ENCODE measurements at regions not wholly inside any gene's neighbourhood (a gene's known extent, or its start where the extent isn't known, plus 50 kb on each side); places are given as distances from the start of the nearest gene placed in this dataset.
"Not testable (repeated sequence)": the region's sequence is repeated elsewhere in the genome, so short reads cannot be mapped to it uniquely, and the experiment has no call there.

DNA sequence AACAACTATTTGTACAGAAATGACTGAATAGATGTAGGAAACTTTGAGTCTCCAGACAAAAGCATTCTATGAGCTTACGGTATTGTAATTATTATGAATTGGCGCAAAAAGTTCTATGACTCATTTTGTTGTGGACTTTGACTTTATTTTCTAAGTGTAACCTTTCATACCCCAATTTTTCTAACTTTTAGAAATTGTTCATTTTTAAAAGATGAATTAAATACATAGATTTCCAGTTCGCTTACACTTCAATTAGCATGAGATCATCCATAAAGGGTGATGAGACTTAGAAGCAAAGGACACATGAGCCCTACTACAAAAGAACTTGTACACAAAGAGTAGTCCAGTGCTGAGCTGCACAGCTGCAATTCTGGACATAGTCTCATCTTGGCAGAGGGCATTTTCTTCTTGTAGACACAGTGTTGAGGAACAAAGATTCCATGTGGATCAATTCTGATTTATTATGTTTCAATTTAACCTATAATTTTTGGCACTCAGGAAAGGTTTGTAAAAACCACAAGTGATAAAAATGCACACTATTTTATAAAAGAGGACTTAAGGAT lies 431.1 kb downstream of the LRRIQ3 start:
- no peak for DNase-seq

DNA sequence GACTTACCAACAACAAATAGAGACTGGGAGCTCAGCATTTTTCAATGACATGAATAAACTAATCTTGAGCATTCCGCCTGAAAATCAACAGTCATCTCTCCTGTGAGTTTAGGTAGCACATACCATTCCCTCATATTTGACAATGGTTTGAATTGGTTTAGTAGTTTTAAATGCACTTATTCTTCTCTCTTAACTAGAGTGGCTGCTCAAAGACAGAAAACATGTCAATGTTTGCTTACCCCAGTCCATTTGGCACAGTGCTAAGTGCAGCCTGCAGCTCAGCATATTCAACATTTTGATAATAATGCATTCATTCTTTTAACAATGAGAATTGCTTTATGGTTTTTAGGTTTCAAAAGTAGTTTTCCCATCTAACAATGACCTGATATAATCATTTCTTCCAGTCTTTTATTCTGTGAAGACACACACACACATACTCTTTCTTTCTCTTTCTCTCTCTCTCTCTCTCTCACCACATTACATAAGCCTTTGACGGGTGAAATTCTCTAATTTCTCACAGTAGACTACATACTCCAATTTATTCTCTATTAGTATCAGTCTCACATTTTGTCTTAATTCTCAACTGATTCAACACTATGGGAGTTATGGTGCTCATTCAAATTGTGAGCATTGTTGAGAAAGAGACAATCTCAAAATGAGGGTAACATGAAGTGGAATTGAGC lies 432.3 kb downstream of the LRRIQ3 start:
- DNase-seq = no peak

DNA sequence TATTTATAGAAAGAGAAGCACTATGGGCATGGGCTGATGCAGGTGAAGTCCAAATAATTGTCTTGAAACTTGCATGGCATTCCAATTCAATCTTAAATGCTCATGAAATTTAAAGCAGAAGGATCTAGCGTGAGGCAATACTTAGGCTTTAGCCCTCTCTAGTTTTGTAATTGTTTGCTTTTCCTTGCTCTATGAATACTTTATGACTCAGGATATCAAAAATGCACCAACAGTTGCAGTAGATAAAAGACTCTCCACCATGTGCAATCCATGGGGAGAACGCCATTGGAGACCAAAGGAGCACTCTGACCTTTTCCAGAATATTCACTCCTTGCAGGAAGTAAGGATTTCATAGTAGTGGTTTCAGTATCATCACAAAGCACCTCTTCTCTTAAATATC lies 436.4 kb downstream of the LRRIQ3 start:
- no peak for DNase-seq

DNA sequence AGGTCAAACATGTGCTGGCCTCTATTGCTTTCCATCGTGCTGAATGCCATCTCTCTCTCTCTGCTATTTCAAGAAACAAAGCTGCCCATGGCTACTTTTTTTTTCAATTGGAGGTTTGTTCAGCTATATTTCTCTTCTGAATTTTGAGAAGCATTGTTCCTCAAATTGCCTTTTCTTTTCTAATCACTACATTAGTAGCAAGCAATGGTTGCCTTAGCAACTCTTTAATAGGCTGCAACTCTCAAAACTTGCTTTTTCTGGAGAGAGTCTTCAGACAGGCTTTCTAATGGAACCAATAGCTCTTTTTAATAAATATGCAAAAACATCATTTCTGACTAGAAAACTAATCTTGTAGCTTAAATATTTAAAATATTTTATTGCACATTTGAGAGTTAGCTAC lies 439.0 kb downstream of the LRRIQ3 start:
- DNase-seq = no peak

DNA sequence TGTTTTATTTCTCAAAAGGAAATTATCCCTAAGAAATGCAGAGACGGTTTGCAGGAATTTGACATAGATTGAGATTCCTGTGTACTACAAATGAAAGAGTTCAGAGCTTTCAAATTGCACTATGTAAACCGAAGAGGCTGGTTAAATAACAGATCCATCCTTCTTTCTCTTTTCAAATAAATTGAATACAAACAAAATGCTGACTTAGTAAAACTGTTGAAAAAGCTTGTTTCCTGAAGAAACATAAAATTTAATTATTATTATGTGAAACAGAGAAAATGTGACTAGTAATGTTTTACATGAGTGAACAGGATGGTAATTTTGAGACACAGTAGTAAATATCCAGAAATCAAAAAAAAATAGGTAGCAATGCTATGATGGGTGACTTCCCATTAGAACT lies 441.2 kb downstream of the LRRIQ3 start:
- no peak for DNase-seq

DNA sequence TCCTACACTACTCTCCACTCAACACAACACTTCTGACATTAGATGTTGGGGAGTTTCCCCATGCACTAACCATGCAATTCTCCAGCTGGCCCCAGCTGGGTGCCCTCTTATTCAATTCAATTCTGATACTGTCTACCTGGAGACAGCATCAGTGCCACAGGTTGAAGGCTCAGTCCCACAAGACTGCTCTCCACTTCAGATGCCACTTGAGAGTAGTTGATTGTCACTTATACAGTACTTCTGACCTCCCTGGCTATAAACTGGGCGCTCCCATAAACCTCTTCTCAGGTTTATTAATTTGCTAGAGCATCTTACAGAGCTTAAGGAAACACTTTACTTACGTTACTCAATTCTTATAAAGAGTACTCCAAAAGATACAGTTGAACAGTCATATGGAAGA lies 442.3 kb downstream of the LRRIQ3 start:
- DNase-seq = no peak

DNA sequence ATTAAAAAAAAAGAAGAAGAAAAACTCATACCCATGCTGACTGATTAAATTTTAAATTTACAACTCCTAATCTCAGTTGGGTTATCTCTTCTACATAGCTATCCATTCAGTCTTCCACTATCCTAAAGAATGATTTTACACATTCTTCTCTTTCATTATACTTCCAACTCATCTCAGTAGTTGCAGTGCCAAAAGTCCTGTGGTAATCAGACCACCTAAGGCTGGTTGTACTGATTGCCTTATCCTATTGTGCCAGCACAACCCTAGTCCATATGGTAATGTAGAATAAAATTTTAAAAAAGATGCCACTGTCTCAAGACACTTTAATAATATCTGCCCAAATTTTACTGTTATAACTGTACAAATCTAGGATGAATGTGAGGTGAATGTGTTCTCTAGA lies 448.0 kb downstream of the LRRIQ3 start:
- no peak for DNase-seq

DNA sequence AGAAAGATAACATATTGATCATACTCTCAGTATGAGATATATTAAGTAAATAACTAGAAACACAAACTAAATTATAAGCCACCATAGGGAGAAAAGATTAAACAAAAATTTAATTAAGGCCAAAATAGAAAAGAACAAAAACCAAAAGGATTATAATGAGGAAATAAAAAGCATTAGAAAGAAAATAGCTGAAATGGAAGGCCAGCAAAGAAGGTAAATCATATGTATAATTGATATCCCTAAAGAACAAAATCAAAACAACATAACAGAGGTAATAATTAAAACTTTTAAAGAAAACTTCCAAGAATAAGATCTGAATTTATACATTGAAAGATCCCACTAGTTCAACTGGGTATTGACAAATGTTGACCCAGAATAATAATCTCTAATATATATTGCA lies 453.0 kb downstream of the LRRIQ3 start:
- no peak for DNase-seq

DNA sequence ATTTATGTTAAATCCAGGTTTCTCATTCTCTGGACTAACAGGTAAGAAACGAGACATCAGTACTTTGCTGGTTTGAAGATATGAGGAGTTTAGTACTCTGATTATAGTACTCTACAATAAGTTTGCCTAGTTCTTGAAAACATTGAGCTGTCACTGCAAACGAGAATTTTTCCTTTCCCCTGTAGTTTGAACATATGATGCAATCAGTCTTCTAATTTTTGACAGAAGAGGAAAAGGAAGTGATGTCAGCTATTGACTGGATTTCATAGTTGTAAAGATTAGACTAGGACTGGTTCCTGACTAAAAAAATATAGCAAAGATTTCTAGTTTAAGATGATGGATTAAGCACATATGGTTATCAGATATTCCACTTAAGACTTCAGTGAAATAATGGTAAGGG lies 461.9 kb downstream of the LRRIQ3 start:
- no peak for DNase-seq

DNA sequence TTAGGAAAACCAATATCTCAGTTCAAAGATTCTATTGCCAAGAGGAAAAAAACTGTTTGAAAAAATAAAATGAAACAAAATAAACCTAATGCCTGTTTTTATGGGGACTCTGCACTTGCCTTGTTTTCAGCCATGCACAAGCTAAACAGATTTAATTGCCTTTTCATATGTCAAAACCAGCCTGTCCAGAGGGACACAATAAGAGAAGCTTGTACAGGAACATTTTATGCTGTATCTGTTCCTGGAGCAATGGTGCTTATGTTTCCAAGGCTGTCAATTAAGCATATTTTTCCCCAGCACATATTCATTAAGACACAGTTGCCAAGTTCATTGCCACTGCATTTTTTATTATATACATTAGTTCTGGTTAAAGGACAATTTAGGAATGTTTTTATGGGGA lies 470.9 kb downstream of the LRRIQ3 start:
- no peak for DNase-seq

DNA sequence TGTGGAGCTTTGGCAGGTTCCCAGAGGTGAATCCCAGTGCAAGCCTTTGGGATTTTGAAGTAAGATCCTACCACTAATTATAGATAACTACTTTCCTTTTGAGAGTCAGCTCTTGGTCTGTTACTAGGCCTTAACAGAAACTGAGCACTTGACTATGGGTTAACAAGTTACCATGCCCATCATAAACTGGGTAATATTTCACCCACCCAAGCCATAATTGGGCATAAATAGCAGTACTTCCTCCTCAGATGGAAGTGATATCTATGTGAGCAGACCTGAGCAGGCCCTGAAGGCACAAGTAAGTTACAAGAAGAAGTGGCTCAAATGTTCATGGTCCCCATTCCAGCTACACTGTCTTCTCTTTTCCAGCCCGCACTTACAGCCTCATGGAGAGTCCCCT lies 475.9 kb downstream of the LRRIQ3 start:
- DNase-seq = no peak

DNA sequence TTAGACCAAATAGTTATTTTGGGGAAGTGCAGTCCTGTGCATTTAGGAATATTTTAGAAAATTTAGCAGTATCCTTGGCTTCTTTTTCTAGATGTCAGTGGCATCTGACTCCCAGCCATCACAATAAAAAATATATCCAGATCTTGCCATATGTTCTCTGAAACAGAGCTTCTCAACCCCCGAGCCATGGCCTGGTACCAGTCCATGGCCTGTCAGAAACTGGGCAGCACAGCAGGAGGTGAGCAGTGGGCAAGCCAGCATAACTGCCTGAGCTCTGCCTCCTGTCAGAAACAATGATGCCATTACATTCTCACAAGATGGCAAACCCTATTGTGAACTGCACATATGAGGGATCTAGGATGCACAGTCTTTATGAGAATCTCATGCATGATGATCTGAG lies 480.0 kb downstream of the LRRIQ3 start:
- no peak for DNase-seq

DNA sequence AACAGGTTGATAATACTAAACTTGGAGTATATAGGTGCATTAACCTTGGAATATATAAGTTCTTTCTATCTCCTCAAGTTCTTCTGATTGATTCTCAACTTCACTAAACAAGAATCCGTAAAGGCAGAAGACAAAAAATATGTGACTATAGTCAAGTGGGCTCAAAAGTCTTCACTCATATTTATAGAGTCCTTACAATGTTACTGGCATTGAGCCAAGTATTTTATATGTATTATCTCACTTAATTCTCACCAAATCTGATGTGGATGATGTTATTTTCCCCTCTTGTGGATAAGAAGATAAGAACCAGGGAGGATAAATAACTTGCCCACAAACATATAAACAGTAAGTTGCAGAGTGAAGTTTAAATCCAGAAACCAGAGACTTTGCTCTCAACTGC lies 486.9 kb downstream of the LRRIQ3 start:
- DNase-seq = no peak

DNA sequence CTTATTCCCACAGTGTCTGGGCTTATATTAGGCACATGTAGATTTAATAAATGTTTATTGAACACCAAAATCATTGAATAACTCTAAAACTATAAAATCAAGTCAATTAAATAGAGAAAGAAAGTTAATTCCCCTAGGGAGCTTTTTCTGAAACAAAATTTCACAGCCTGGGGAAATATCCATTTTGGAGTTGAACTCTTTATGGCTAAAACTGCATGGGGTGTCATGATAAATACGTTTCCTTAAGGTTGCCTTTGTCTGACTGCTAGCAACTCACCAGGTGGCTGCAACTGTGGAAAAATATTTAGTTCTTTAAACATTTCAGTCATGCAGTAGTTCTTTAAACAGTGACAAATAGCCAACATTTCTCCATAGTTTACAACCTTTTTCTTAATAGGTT lies 496.1 kb downstream of the LRRIQ3 start:
- DNase-seq = no peak

DNA sequence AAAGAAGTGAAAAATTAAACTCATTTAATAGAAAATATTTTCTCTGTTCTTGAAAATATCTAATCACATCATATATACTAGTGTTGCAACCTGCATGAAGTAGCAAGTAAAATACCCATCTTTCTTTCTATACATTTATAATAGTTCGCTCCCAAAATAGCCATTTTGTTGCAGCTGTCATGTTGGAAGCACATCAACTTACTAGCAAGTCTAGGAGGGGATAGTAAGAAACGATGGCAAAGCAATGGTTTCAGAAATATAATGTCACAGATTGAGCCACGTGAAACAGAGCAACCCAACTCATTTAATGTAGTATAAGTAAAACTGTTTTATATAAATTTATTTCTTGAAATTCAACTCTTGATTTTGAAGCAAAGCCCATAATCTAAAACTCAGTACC lies 521.8 kb downstream of the LRRIQ3 start:
- DNase-seq = no peak

DNA sequence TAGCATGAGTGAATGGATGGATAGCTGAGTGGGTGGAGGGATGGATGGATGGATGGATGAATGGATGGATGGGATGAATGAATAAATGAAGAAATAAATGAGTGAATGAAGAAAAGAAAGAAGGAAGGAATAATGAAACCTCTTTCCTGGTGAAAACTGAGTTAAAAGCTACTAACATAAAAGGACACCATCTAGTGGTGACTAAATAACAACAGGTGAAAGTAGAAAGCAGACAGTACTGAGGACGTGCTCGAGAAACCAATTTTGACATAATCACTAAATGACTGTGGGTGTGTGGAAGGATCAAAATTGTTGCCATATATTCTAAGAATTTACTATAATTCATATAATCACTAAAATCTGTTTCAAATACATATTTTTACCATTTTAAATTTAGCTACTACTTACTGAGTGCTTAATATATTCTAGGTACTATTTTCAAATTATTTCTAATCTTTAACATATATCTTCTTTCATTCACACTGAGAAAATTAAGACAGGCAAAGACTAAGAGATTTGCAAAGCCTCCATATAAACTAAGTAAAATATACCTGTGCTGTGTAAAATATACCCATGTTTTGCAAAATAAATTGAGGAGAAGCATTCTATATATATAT lies 522.9 kb downstream of the LRRIQ3 start:
- DNase-seq = no peak

DNA sequence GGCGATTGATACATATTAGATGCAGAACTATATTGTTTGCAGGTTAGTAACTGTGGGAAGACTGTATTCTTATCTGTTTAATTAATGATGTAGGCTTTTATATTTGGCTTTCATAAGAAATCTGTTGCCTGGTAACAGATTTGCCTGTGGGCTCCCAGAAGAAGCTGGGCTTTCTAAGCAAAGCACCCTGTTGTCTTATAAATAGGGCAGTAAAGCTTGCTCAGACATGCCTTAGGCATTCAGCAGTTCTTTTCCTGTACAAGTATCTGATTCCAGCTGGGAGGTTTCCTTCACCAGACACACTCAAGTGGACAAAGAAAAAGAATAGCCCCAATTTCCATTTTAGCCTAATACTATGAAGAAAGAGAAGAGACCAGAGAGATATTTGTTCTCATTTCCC lies 524.0 kb downstream of the LRRIQ3 start:
- DNase-seq = no peak

DNA sequence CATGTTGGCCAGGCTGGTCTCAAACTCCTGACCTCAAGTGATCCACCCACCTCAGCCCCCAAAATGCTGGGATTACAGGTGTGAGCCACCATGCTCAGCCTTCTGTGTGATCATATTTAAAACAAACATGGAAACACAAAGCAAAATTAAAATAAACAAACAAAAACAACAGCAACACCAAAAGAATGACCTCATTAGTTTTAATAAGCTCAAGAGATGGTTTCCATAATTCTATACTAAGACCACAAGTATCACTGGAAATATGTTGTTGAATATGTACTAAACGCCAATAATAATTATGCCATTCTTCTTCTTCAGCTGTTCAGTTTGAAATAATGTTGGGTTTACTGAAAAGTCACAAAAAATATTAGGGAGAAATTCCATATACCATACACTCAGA lies 526.4 kb downstream of the LRRIQ3 start:
- no peak for DNase-seq

DNA sequence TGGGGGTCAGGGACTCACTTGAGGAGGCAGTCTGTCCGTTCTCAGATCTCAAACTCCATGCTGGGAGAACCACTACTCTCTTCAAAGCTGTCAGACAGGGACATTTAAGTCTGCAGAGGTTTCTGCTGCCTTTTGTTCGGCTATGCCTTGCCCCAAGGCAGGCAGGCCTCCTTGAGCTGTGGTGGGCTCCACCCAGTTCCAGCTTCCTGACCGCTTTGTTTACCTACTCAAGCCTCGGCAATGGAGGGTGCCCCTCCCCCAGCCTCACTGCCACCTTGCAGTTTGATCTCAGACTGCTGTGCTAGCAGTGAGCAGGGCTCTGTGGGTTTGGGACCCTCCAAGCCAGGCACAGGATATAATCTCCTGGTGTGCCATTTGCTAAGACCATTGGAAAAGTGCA lies 530.0 kb downstream of the LRRIQ3 start:
- DNase-seq = not testable (repeated sequence)

DNA sequence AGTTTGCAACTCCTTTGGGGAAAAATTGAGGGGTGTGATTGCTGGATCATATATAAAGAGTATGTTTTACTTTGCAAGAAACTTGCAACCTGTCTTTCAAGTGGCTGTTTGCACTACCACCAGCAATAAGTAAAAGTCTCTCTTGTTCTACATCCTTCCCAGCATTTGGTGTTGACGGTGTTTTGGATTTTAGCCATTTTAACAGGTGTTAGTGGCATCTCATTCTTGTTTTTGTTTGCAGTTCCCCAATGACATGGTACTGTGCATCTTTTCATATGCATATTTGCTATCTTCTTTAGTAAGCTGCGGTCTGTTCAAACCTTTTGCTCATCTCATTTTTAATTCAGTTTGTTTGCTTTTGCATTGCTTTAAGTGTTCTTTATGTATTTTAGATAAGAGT lies 535.5 kb downstream of the LRRIQ3 start:
- no peak for DNase-seq

DNA sequence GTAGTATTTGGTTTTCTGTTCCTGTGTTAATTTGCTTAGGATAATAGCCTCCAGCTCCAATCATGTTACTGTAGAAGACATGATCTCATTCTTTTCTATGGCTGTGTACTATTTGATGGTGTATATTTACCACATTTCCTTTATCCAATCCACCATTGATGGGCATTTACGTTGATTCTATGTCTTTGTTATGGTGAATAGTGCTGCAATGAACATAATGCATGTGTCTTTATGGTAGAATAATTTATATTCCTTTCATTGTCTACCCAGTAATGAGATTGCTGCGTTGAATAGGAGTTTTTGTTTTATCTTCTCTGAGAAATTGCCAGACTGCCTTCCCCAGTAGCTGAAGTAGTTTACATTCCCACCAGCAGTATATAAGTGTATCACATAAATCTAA lies 538.8 kb downstream of the LRRIQ3 start:
- DNase-seq = no peak

DNA sequence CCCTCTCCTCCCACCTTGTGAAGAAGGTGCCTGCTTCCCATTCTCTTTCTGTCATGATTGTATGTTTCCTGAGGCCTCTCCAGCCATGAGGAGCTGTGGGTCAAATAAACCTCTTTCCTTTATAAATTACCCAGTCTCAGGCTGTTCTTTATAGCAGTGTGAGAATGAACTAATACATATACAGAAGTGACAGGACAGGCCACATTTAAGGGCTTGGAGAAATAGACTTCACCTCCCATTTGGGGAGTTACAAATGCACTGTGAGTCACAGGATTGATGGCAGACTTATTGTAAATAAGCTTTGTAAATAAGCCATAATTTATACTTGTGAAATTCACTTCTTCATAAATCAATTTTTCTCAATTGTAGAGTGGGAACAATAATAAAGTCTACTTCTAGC lies 543.3 kb downstream of the LRRIQ3 start:
- no peak for DNase-seq

DNA sequence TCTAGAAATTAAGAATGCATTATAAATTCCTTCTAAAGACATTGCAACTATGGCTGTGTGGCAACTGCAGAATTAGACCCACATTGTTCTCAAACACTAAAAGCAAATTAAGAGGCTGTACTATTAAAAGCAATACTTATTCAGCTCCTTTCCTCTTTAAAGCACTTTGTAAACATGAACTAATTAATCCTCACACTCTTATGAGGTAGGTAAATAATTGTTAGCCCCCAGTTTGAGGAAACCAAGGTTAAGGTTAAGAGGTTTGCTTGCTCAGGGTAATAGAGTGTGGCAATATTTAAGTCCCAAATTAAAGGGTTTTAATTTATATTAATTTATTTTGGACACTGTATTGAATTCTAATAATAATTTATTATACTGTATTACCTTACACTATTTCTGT lies 553.8 kb downstream of the LRRIQ3 start:
- DNase-seq = no peak

DNA sequence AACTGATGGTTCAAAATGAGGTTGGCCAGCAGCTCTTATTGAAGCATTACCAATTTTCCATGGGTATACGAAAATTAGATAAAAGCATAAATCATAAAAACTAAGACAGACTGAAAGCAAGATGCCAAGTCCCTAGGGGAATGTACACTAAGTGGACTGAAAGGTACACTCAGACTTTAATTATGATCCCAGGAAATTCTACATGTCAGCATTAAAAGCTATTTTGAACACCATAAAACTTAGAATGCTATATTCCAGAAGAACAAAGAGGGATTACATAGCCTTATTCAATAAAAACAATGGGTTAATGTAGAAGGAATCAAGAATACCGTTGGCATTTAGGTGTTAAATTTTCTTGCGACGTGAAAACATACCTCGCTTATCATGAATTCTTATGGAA lies 558.5 kb downstream of the LRRIQ3 start:
- no peak for DNase-seq

DNA sequence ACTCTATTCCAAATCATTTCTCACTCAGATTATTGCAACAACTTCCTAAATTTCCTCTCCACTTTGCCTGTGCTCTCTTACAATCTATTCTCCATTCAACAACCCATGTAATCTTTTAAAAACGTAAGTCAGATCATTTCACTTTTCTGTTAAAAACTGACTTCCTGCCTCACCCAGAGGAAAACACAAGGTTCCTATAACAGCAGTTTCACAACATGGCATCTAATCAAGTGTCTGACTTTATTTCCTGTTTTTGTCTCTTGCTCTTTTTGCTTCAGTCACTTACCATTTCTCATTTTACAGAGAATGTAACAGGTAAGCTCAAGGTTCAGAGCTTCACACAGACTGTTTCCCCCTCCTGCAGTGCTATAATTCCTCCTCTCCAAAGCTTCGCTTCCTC lies 560.7 kb downstream of the LRRIQ3 start:
- DNase-seq = no peak
